Activated CD4-positive, alpha-beta T cell treated with anti-CD3 and anti-CD28 coated beads, Interleukin-2, amount 50 U/mL, for 16 hours (primary cell): ENCODE measurements at regions not wholly inside any gene's neighbourhood (a gene's known extent, or its start where the extent isn't known, plus 50 kb on each side); places are given as distances from the start of the nearest gene placed in this dataset.
"Not testable (repeated sequence)": the region's sequence is repeated elsewhere in the genome, so short reads cannot be mapped to it uniquely, and the experiment has no call there.

Experiments
- DNase-seq: peaks from one replicate; pipeline ENCODE4 v3.0.0-alpha.2; 2020

- DNase-seq, result peak; percentile 8
These were observed 79.8 kb upstream of the CYRIA start for GRCh38 chr2:16745466-16745865.

DNA sequence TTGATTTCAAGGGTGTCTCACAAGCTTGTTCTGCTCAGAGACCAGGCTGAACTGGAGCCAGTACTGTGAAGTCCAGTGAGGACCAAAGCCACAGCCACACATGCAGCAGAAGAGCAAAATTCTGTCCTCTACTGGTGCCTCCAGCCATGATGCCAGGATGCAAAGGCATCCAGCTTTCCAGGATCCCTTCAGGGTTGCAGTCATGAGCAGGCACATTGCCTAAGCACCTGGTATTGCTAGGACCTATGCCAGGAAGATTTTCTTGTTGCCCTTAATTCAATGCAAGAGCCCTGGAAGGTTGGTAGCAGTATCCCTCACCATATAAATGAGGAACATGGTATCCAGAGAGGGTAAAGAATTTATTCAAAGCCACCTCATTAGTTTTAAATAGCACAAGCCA lies 78.9 kb upstream of the CYRIA start:
- no peak for DNase-seq

DNA sequence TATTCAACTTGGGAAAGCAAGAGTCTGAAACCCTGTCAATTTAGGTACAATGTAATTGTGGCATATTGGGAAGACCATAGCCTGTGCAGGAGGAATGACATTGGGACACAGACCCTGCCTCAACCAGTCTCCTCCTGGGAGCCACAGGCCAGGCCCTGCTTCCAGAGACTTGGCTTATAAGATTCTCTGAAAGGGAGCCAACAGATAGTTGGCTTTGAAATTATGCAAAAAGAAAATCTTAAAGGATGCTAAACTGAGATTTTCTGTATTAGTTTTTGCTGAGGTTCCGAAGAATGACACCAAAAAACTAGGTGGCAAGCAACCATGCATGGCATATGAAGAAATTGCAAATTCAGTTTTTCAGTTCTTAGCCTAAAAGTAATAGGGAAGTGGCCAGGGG lies 76.4 kb upstream of the CYRIA start:
- no peak for DNase-seq

DNA sequence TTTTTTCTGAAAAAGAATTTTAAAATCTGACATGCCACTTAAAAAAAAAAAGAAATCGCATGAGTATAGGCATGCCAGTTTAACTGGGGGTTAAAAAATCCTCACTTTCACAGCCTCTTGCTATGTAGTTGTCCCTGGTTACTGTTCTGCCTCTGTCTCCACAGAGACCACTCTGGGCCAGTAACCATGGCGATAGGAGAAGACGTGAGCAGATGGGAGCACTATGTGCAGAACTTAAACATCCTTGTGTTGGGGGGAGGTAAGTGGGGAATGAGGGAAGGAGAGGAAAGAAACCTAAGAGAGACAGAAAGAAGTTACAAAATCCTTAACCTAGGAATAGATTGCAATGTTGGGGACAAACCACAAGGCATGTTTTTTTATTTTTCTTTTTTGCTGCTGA lies 75.9 kb upstream of the CYRIA start:
- DNase-seq, result no peak

GRCh38 chr2:16739778-16740581 lies 74.3 kb upstream of the CYRIA start:
- no peak for DNase-seq

GRCh38 chr2:16738361-16739225 lies 73.0 kb upstream of the CYRIA start:
- DNase-seq, result no peak

DNA sequence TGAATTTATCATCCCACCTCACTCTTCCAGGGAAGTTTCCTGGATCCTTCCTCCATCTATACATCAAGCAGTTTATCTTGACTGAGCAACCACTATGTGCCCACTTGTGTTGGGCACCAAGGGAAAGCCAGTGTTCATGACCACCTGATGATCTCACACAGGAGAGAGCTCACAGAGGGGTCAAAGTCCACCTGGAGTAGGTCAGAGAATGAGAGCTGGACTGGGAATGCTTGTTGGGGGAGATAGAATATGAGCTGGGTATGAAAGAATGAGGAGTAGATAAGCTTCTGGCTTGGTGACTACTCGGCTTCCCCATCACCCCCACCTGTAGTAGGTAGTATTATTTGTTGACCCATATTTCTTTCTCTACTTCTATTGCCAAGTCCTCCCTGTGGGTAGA lies 72.2 kb upstream of the CYRIA start:
- no peak for DNase-seq

- DNase-seq, result no peak
These were observed 71.0 kb upstream of the CYRIA start for GRCh38 chr2:16736633-16737032.

DNA sequence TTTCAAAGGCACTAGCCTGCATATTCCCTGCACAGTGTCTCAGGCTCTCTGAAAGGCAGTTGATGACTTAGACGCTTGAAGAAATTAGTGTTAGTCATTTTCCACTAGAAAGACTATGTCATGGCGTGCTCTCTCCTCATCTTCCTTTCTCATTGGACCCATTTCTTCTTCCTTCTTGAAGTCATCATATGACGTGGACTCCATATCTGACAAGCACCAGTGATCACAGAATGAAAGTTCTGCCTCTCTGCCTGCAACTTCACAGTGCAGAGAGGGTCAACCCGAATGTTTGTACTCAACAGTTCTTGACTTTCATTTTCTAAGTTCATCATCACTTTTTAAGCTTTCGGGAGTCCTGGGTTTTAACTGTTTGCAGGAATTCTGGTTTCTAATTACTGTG lies 63.7 kb upstream of the CYRIA start:
- DNase-seq, result peak; percentile 45

DNA sequence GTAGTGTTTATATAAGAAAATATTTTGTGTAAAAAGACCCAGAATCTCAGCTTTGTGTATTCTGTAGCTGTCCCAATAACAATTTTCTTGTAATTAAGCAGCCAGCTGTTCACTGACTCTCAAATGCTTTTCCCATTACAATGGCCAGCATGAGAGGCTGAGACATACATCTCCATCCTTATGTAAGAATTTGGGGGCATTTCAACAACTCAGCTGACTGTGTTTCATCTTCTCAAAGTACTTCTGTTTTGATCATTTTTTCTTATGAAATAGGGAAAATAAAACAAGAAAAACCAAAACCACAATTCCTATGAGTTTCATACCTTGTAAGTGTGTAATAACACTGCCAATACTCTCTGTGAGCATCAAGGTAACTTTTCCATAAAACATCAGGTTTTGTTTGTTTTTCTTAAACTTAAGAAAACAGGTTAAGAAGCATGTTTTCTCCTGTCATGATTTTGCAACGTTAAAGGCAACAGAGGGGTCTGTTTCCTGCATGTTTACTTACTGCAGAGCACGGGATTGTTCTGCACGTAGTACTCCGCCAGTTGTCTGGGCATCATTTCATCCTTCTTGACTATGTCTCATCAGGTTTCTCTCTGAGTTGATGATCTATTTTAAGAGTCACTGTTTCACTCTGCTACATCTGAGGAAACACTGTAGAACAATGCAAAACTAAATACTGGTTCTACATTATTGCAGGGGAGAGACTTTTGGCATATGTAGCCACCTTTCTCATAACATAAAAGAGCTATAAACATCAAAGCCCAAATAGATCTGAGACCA lies 62.9 kb upstream of the CYRIA start:
- DNase-seq, result peak; percentile 28

DNA sequence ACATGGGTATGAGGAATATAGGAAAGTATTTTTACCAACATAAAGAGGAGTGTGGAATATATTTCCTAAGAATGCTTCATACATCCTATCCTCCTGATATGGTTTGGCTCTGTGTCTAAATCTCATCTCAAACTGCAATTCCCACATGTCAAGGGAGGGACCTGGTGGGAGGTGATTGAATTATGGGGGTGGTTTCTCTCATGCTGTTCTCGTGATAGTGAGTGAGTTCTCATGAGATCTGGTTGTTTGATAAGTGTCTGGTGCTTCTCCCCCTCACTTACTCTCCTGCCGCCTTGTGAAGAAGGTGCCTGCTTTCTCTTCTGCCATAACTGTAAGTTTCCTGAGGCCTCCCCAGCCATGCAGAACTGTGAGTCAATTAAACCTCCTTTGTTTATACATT lies 62.2 kb upstream of the CYRIA start:
- DNase-seq, result not testable (repeated sequence)

DNA sequence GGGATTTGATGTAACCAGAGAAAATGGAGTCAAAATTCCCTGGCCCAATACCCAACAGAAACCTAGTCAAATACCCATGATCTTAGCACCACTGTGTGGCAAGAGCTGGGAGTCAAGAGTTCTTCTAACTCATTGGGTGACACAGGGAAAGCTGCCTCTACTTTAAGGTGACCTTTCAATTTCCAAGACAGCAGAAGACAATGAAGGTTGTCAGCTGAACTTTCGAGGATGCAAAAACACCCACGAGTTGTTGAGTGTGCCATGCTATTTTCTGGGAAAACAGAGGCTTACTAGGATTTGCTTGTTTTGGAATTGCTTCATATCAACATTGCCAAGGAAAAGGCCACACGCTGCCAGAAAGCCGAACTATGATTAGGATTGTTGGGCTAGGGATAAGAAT lies 61.6 kb upstream of the CYRIA start:
- no peak for DNase-seq

DNA sequence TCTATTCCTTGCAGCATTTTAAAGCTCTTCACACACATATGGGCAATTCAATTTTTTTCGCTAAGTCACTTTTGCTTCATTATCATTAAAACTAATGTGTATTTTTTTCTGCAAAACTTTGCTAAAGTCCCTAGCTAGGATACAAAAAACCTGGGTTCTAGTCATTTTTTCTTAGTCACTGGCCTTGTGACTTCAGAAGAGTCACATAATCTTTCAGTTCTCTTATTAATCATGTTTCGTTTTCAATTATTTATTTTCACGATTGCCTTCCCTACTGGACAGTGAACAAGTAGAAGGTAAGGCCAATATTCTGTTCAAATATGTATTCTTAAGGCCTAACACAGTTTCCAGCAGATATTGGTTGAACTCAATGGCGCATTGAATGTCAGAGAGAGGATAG lies 60.9 kb upstream of the CYRIA start:
- no peak for DNase-seq

DNA sequence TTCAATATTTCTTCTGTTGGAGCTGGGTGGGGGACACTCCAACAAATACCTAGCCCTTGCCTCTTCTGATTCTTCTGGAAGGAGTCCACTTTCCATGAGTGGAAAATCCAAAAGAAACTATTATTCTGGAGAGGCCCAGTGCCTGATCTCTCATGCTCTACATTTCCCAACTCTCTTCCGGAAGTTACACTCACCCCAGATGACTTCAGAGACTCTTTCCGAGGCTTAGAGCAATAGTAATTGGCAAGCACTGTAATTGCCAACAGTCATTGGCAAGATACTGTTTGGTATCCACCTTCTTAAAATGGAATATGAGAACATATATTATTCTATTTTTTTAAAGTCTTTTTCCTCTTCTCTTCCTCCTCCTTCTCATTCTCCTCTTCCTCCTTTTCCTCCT lies 60.5 kb upstream of the CYRIA start:
- no peak for DNase-seq

DNA sequence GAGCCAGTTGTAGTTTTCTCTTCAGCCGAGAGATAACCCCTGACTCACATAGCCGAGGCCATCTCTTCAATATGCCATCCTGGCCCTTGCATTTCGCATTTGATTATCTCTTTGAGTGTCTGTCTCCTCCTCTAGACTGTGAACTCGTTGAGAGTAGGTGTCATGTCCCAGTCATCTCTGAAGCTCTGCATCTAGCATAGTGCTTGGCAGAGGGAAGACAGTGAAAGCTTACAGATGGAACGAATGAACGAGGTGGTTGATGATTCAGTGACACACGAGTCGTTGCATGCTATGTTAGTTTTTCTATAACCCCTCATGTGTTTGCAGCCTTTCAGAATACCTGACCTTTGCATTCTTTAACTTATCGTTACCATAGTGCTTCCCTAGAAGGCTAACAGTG lies 59.9 kb upstream of the CYRIA start:
- peak; percentile 30 for DNase-seq

DNA sequence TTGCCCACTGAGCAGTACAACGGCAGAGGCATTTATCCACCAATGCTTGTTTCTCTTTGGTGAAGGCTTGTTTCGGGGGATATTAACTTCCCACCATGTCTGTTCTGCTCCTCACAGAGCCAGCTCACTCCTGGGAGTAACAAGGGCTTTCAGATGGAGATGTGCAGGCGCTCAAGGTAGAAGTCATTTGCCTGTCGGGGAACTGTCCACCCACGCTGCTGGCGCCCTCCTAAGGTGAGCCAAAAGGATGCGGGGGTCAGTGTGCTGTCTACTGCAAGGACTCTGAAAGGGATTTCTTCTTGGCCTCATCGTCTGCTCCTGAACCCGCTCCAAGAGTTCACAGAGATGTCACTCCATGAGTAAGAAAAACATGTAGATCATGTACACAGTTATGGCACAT lies 57.0 kb upstream of the CYRIA start:
- DNase-seq, result no peak

DNA sequence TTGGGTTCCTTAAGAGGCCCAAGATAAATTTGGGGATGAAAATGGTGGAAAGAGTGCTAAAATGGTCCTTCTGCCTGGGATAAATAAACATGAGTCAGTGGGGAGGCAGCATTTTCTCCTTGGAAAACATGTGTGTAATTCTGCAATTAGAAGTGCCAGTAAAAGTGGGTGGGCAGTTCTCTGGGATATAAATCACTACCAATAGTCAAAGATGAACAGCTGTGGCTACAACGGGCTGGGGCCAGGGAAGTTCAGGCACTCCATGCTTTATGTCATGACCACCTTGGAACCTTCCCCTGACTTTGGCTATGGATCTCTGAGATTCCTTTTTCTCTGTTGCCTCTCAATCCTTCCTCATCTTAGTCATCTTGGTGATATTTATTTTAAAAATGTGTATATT lies 56.5 kb upstream of the CYRIA start:
- no peak for DNase-seq

DNA sequence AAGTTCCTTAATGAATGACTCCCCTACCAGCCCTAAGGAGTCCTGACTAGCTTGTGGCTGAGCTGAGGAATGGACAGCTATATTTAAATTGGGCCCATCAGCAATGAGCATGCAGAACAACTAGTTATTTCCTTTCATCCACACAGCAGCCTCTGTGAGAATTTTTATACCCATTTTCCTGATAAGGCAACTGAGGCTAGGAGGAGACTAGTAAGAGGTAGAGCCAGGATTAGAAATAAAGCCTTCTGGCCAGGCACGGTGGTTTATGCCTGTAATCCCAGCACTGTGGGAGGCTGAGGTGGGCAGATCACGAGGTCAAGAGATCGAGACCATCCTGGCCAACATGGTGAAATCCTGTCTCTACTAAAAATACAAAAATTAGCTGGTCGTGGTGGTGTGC lies 55.9 kb upstream of the CYRIA start:
- DNase-seq, result not testable (repeated sequence)

GRCh38 chr2:16720737-16721136 lies 55.1 kb upstream of the CYRIA start:
- DNase-seq, result not testable (repeated sequence)

DNA sequence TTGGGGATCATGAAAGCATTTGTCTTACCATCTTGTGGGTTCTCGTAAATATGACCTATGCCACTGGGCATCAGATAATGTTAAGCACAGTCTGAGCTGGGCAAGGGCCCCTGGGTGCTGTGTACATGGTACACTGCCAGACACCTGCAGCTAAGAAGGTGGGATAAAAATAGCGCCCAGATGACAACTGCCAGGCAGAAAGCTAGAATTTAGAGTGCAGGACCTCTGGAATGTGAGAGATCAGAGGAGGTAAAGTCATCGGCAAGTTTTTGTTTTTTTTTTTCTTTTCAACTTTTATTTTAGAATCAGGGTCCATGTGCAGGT lies 53.8 kb upstream of the CYRIA start:
- DNase-seq, result no peak

DNA sequence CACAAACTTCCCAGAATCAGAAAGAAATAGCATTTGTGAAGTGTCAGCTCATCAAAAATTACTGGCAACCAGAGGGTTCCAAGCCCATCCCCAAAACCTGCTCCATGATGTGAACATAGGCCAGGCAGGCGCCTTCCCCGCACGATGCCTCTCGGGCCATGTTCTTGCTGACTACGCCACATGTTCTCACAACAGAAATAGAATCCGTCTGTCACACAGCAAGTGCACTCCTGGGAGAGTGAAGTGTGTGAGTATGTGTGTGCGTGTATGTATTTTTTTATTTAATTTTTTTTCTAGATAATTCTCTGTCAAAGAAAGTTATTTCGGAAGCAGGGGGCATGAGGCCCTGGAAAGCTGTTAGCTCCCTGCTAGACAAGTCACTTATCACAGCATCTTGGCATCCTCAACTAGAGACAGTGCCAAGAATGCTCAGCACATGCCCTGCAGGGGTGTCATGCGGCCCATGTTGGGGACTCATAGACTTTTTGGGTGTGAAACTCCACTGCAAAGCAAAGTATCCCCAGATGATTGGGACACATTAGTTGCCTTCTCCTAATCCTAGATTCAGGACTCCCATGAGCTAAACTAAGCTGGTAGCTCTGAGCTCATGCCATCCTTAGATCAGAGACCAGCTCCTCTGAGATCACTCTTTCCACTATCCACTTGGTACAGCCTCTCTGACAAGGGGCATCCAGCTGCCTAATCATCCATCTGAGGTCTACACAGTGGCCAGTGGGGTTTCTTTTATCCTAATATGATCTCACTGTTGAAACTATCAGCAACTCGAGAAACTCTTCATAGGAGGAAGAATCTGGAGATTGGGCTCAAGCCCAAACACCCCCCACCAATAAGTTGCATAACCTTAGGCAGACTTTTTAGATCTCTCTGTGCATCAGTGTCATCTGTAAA lies 53.2 kb upstream of the CYRIA start:
- no peak for DNase-seq

DNA sequence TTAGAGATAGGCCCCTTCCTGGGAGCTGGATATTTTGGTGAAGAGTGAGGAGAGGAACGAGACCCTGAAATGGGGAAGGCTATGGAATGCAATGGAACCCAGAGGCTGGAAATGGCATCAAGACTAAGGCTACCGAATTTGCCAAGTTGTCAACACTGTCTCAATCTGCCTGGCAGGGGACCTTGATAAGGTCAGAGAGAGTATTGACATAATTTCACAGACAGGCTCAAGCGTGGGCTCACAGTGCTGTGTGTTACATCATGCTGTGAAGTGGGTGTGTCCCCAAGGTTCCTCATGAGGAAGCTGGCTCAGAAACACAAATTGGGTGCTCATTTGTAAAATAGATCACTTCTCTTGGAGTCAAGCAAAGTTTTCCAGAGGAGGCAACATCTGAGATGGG lies 51.8 kb upstream of the CYRIA start:
- DNase-seq, result no peak

DNA sequence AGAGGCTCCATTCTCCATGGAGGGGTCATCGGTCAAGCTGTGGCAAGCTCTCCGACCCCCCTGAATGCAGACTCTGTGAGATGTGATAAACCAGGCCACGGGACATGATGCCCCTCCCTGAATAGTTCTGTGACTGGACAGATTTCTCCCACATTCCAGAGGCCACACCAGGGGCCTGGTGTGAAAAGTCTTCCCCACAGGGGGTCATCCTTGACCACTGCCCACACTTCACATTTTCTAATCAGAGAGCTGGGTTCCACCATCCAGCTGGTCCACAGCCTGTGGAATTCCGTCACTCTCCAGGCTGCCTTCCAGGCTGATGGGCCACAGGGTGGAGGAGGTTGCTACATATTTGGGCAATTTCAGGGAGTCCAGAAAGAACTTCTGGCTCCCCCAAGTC lies 51.3 kb upstream of the CYRIA start:
- no peak for DNase-seq
